ENCODE measurements at regions not wholly inside any gene's neighbourhood (a gene's known extent, or its start where the extent isn't known, plus 50 kb on each side); places are given as distances from the start of the nearest gene placed in this dataset.

GRCh38 chr5:159515909-159516415 lies 185.7 kb upstream of the IL12B start:
- Histone ChIP-seq H3K27ac (ENCODE audit: extremely low read depth, low read depth, low read length) (no peak overlapping the region), H3K9ac (ENCODE audit: insufficient read depth in 1 of 2, low read depth in 2 of 2, low read length in 2 of 2) (no peak overlapping the region), H4K20me1 (replicated peaks; ENCODE audit: control insufficient read depth, insufficient read depth, low read length) (no peaks in the 10 kb centered on the region), H3K9me3 (replicated peaks; ENCODE audit: control insufficient read depth, insufficient read depth, low read depth, low read length) (no peaks in the 10 kb centered on the region), H3K4me2 (ENCODE audit: insufficient read depth, low read length) (no peak overlapping the region), H3K79me2 (ENCODE audit: control insufficient read depth, insufficient read depth, low read length) (no peaks in the 10 kb centered on the region), H3K9me1 (ENCODE audit: control insufficient read depth, insufficient read depth, low read length) (no peaks in the 10 kb centered on the region), H3K27me3 (ENCODE audit: control insufficient read depth in 2 of 2, insufficient read depth in 2 of 2, low read length in 2 of 2) (peaks cover 4 to 6% of the 10 kb centered on the region in 2 experiments; a peak in 1 of 5 replicates), H3K36me3 (ENCODE audit: control insufficient read depth, insufficient read depth, low read length) (no peaks in the 10 kb centered on the region), H3K4me1 (replicated peaks in 1 of 2; ENCODE audit: control insufficient read depth in 2 of 2, insufficient read depth in 2 of 2, low read length in 2 of 2) (no peaks in the 10 kb centered on the region), H3K4me3 (no peak overlapping the region), H2AFZ (ENCODE audit: low read depth, low read length) (no peak overlapping the region)
- FAIRE-seq, result peak; percentile 72
- intact Hi-C loops (cut with micrococcal nuclease), result loop anchor here (2.0 to 10.0 kb wide), 5 partner anchors 149 to 471 kb away; partner anchors contain the start of gene ADRA1B
- BruUV-seq (replicated peaks), result no TSS peak
- in situ Hi-C loops (cut with MboI), result no loop called here
- CTCF ChIA-PET (ENCODE audit: low intra/inter-chr PET ratio), result no interaction called here
- peak; percentile 58 to 75 (median 68) for DNase-seq (ENCODE audit: extremely low read depth in 1 of 4, low spot score in 3 of 4)
- WGBS (ENCODE audit: insufficient coverage, low coverage, missing lambda C conversion rate), result 3% methylated on average over 10 of the region's 10 CpGs
- POLR2A ChIA-PET, result interaction anchor here (0.6 kb wide), 1 partner anchor 8 kb away, joined by 3 read pairs; no protein-coding TSS in a partner anchor
- ATAC-seq, result peak; percentile 96
- no peak for TF ChIP-seq EHMT2 (IDR thresholded peaks at IDR 0.05)
- TF ChIP-seq IRF1 (CRISPR knock-in tag; IDR thresholded peaks at IDR 0.05; ENCODE audit: borderline replicate concordance), result no peak
- TF ChIP-seq ERF (CRISPR knock-in tag; IDR thresholded peaks at IDR 0.05), result no peak
- TF ChIP-seq RAD21 (CRISPR knock-in tag; conservative IDR thresholded peaks at IDR 0.05 in 1 of 2, IDR thresholded peaks at IDR 0.05 in 1 of 2), result peak; percentile 76 to 81
- no peak for TF ChIP-seq SMAD1 (IDR thresholded peaks at IDR 0.05; ENCODE audit: low read depth, low read length, partially characterized antibody)
- no peak for TF ChIP-seq SP1 (CRISPR knock-in tag; IDR thresholded peaks at IDR 0.05)
- no peak for TF ChIP-seq BDP1 (IDR thresholded peaks at IDR 0.05; ENCODE audit: insufficient read depth, insufficient read length)
- TF ChIP-seq CTCFL (IDR thresholded peaks at IDR 0.05; ENCODE audit: borderline replicate concordance, insufficient read depth, low read depth, low read length, poor library complexity, severe bottlenecking), result peak; percentile 14
- TF ChIP-seq SMC3 (conservative IDR thresholded peaks at IDR 0.05; ENCODE audit: insufficient read depth, low read depth, low read length), result peak; percentile 52
- no peak for TF ChIP-seq ZNF282 (CRISPR knock-in tag; IDR thresholded peaks at IDR 0.05)
- no peak for TF ChIP-seq KLF6 (CRISPR knock-in tag; IDR thresholded peaks at IDR 0.05; ENCODE audit: borderline replicate concordance)
- no peak for TF ChIP-seq TCF3 (CRISPR knock-in tag; IDR thresholded peaks at IDR 0.05)
- peak; percentile 53; the same call in 1 of the 2 replicates for TF ChIP-seq ATF3 (IDR thresholded peaks at IDR 0.05)
- TF ChIP-seq ATF3 (CRISPR knock-in tag; conservative IDR thresholded peaks at IDR 0.05), result no peak
- TF ChIP-seq ZNF589 (CRISPR knock-in tag; IDR thresholded peaks at IDR 0.05; ENCODE audit: low read depth), result peak; percentile 42; the same call in 1 of the 2 replicates
- TF ChIP-seq THRA (IDR thresholded peaks at IDR 0.05), result no peak
